ENCODE measurements at regions not wholly inside any gene's neighbourhood (a gene's known extent, or its start where the extent isn't known, plus 50 kb on each side); places are given as distances from the start of the nearest gene placed in this dataset.

- no peak for DNase-seq (ENCODE audit: low read depth, low spot score)
- ChIA-PET CTCF (interaction anchor here (2.0 kb wide), 1 partner anchor 438 kb away, joined by 5 read pairs; no protein-coding TSS in a partner anchor), POLR2A (no interaction called here)
- TF ChIP-seq CTCF (IDR thresholded peaks at IDR 0.05; ENCODE audit: insufficient read depth, low read length, missing control alignments): no peak
- no peak overlapping the region for H3K4me3 ChIP-seq (ENCODE audit: low read depth, low read length)
Observed at GRCh38 chr18:53689886-53690285, 534.6 kb downstream of the MBD2 start.

- no peak for DNase-seq (ENCODE audit: low read depth, low spot score)
- POLR2A ChIA-PET: no interaction called here
- CTCF ChIA-PET: interaction anchor here (1.0 to 1.8 kb wide), 4 partner anchors 12 to 440 kb away, joined by 3 to 5 read pairs (median 4); no protein-coding TSS in a partner anchor
- H3K4me3 ChIP-seq (ENCODE audit: low read depth, low read length): no peak overlapping the region
- no peak for TF ChIP-seq CTCF (IDR thresholded peaks at IDR 0.05; ENCODE audit: insufficient read depth, low read length, missing control alignments)
Observed at GRCh38 chr18:53686965-53687364, 537.5 kb downstream of the MBD2 start.

GRCh38 chr18:53682796-53683195, 541.7 kb downstream of the MBD2 start:
- ChIA-PET POLR2A (no interaction called here), CTCF (no interaction called here)
- DNase-seq (ENCODE audit: low read depth, low spot score): no peak
- TF ChIP-seq CTCF (IDR thresholded peaks at IDR 0.05; ENCODE audit: insufficient read depth, low read length, missing control alignments): no peak
- H3K4me3 ChIP-seq (ENCODE audit: low read depth, low read length): no peak overlapping the region

- CTCF ChIA-PET: no interaction called here
- TF ChIP-seq CTCF (IDR thresholded peaks at IDR 0.05; ENCODE audit: insufficient read depth, low read length, missing control alignments): no peak
- DNase-seq (ENCODE audit: low read depth, low spot score): no peak
- no peak overlapping the region for H3K4me3 ChIP-seq (ENCODE audit: low read depth, low read length)
- POLR2A ChIA-PET: no interaction called here
Observed at GRCh38 chr18:53677480-53677879, 547.0 kb downstream of the MBD2 start.

GRCh38 chr18:53665701-53666100, 558.8 kb downstream of the MBD2 start:
- CTCF ChIA-PET: no interaction called here
- DNase-seq (ENCODE audit: low read depth, low spot score): no peak
- POLR2A ChIA-PET: no interaction called here
- H3K4me3 ChIP-seq (ENCODE audit: low read depth, low read length): no peak overlapping the region
- TF ChIP-seq CTCF (IDR thresholded peaks at IDR 0.05; ENCODE audit: insufficient read depth, low read length, missing control alignments): no peak

GRCh38 chr18:53664575-53664974, 559.9 kb downstream of the MBD2 start:
- CTCF ChIA-PET: no interaction called here
- DNase-seq (ENCODE audit: low read depth, low spot score): no peak
- H3K4me3 ChIP-seq (ENCODE audit: low read depth, low read length): no peak overlapping the region
- no peak for TF ChIP-seq CTCF (IDR thresholded peaks at IDR 0.05; ENCODE audit: insufficient read depth, low read length, missing control alignments)
- POLR2A ChIA-PET: interaction anchor here (0.6 kb wide), 1 partner anchor 276 kb away, joined by 3 read pairs; no protein-coding TSS in a partner anchor

Measured in AG04449 (cell line).